GM21360 (cell line): ENCODE measurements at regions not wholly inside any gene's neighbourhood (a gene's known extent, or its start where the extent isn't known, plus 50 kb on each side); places are given as distances from the start of the nearest gene placed in this dataset.

ENCODE experiments used
- ATAC-seq: cut with Tn5 transposase; IDR thresholded peaks from one replicate; pipeline ENCODE4 v1.9.1; 2021; ENCODE audit warnings: mild to moderate bottlenecking, moderate library complexity; ENCODE audit not compliant: unreplicated experiment

DNA sequence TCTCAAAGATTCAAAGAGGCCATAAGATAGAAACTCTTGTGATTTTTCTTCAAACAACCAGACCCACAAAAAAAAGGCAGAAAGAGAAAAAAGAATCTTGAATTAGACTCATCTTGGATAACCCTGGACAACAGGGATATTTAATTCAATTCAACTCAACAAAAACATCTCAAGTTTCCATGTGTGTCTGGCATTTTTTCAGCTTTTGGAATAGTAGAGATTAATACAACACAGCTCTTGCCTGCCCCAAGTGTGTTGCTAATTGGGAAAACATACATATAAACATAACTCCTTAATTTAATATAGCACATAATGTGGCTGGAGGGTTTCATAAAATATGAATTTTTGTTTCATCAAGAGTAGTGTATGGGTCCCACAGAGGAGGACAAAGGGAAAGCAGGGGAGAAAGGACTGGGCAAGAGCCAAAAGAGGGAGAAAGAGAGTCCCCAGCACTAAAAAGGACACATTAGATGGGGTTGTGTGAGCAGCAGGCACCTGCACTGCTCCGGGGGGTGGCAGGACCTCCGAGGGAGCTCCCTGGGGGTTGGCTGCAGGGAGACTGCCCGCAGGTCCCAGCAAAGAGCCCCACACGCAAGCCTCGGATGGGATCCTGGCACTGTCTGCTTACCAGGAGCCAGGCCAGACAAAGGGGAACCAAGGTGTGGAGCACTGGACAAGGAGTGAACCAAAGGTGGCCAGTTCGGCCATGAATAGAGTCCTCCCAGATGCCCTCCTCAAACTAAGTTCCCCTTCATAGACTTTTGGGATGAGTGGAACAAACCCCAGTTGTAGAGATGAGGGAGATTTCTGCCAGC lies 65.6 kb upstream of the TMEM72 start:
- ATAC-seq: no peak

DNA sequence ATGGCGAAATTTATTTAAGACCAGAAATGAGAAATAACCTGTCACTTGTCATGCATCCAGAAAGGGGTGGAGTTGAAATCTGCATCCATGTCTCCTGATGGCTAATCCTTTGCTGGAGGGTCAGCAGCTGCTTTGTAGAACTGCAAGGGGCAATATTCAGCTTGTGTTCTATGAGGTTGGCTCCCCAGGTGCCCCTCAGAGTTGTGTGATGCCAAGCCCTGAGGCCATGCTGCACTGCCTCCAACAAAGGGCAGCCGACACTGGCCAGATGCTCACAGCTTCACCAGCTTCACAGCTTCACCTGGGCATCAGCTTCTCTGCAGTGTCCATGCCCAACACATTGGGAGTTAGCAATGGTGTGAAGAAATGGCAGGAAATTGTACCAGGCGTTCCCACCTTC lies 64.0 kb upstream of the TMEM72 start:
- no peak for ATAC-seq

DNA sequence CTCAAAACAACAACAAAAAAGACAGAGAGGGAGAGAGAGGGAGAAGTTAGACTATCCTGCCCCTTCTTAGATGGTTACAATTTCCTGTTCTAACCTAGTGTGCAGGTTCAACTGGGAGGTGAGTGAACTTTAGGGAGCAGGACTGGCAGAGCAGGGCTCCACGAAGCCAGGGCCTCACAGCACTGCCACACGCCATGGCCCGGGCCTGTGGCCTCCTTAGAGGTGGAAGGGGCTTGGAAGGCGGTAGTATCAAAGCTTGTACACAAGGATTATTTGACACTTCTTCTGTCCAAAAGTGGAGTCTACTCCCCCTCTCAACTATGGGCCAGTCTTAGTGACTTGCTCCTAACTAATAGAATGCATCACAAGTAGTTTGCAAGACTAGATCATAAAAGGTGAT lies 62.9 kb upstream of the TMEM72 start:
- ATAC-seq: no peak

DNA sequence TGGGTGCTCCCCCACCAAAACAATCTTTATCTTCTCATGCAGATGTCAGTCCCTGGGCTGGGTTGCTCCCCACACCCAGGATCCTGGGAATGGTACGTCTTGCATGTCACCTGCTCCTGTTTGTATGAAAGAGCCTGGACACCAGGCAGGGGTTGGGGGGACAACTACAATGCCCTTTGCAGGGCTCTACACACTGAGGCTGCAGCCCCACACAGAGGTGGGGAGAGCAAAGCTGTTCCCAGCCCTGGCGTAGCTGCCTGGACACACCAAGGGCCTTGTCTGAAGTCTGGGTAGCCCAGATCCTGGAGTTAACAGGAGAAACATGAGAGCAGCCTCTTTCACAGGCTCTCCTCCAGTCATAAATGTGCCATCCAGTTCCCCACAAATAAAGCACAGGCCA lies 61.2 kb upstream of the TMEM72 start:
- ATAC-seq: no peak

DNA sequence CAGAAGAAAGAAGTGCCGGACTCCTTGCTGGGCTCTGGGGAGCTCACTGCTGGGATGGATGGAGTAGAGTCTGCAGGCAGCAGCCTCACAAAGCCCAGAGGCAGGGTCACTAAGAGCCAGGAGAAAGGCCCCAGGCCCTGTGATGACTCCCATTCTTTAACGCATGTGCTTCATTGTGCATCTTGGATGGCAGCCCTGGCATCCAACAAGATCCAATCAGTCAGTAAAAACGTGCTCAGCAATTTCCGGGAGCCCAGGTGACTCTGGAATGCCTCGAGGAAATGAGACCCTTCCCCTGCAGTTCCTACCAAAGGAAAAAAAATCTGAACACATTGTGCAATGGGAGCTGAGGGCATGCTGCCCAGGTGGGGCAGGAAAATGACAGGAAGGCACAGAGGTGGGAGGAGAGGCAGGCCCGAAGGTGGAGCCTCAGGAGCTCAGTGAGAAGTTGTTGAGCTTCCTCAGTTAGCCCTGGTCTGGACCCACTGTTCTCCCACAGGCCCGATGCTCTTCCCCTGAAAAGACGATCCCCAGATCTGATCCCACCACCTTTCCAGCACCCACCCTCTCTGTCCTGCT lies 60.7 kb upstream of the TMEM72 start:
- ATAC-seq: no peak

DNA sequence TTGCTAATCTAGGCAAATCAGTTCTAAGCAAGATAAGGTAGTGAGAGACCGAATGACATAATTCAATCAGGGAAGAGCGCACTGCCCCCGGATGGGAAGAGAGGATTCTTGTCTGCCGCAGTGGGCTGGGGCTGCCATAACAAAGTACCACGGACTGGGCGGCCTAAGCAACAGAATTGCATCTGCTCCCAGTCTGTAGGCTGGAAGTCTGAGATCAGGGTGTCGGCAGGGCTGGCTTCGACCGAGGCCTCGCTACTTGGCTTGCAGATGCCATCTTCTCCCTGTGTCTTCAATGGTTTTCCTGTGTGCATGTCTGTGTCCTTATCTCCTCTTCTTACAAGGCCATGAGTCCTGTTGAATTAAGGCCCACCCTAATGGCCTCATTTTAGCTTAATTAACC lies 59.7 kb upstream of the TMEM72 start:
- ATAC-seq: no peak

DNA sequence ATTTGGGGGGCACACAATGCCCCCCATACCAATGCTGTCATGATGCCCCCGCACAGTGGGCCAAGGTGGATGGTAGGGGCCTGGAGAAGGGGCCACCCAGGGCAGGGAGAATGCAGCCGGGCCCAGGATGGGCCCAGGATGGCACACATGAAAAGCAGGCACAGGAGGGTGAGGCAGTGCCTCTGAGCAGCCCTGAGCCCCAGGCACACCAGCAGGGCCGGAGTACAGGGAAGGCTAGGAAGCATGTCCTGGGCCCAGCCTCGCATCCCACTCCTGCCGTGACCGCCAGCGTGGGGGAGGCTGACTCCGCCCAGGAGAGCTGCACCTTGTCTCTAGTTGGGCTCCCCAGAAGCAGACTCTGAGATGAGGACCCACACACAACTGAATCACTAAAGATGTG lies 59.3 kb upstream of the TMEM72 start:
- no peak for ATAC-seq

DNA sequence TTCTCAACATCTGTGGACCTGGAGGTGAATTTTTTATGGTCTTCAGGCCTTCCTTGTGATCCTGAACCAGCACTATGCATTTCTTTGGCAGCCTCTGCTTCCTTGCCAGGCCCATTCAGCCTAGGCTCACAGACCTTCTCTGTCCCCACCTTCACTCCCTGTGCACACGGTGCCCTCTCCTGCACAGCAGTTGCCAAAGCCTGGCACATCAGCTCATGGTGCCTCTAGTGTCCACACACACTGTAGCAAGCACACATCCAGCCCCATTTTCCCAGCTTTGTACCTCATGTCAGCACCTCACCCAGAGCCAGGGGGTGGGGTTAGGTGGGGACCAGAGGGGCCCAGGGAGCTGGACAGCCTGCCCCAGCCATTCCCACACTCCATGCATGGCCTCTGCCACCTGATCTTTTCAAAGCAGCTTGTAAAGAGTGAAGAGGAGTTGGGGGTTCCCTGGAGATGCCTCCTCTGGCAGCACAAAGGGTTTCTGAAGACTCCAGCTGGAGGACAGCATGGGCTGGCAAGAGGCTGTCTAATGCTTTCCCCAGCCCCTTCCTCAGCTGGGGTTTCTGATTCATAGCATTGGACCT lies 57.9 kb upstream of the TMEM72 start:
- ATAC-seq: no peak

DNA sequence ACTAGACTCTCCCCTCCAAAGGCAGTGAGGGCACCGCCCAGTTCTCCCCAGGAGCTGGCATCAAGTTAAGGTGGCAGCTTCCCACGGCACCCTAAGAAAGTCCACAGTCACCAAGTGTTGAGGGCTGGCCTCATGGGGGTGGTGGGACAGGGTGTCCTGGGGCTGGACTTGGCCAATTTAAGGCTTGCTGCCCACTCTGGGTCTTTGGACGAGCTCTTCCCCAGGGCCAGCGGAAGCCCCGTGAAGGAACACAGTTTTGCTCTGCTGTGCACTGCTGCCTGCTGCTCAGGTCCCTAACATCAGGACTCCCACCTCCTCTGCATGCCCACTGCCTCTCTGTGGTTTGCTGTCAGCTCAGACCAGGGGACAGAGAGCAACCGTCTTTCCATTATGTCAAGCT lies 57.3 kb upstream of the TMEM72 start:
- no peak for ATAC-seq

DNA sequence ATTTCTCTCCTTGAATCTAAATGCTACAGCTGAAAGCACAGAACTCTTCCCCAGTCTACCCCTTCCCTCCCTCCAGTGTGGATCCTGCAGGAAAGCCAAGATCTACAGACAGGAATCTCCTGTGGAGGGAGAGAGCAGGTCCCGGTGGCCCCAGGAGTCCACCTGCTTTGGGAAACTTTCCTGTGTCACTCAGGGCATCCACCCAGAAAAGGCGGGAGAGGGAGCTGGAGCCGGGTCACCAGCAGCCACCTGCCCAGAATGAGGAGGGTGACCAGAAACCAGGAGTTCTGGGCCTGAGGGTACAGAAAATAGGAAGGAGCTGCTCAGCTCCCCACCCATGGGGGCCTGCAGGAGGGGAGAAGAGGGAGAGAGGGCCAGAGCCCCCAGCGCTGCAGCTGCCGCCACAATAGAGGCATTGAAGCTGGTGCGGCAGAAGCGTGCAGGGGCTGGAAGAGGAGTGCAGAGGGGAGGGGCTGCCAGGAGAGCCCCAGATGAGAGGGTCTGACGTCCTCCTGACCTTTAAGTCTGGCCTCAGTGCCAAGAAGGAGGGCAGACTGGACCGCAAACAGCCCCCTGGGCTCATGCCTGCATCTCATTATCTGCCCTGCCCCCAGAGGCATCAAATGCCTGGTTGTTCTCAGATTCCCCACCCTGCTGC lies 56.3 kb upstream of the TMEM72 start:
- ATAC-seq: no peak

DNA sequence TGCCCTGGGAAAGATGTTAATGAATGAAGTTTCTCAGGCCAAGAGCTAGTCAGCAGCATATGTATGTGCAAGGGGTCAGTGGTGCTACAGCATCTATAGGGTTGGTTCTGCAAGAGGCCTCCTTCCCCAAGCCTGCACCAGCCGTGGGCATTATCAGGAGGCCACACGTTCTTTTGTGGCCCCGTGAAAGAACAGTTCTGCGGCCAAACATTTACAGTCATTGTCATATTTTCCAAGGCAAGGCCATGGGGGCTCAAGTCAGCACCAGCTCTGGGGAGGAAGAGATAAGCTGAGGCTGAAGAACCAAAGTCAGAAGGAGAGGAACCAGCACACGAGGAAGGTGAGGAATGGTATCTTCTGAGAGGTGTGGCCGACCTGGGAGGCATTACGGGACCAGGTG lies 54.4 kb upstream of the TMEM72 start:
- no peak for ATAC-seq

DNA sequence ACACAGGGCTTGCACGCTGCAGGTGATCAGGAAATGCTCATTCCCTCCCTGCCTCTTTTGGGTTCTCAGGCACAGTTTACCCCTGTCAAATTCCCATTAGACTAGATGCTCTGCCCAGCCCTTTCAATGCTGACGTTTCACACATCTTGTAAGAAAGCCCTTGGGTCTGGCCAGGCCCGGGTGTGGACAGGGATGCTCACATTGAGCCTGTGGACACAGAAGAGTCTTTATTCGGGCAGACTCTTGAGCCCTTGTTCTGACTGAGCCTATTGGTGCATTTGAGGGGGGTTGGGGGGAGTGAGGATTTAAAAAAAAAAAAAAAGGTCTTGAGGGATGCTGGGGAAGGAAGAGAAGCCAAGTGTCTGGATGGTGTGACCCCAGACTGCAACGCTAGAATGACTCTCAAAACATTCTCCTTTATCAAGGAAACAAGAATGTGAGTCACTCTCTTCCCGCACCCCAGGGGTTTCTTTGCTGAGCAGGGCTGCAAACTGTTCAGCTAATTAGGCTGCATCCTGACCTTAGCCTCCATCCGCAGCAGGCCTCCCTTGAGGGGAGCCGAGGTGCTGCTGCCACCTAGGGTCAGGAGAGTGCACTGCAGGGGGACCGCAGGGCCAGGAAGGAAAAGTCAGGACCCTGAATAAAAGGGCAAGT lies 53.6 kb upstream of the TMEM72 start:
- ATAC-seq: no peak

DNA sequence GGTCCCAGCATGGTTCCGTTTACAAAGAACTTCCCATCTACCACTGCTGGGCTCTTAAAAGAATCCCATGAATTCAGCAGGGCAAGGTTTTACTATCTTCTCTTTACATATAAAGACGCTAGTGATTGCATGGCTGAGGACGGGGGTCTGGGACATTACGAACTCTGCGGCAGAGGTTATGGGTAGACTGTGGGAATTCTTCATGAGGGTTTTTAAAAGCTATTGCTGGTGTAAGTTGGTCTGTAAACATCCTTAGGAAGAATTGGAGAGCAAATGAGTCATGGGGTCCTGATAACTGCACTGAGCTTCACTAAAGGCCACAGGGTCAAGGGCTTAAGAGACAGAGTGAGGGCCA lies 53.1 kb upstream of the TMEM72 start:
- ATAC-seq: no peak

DNA sequence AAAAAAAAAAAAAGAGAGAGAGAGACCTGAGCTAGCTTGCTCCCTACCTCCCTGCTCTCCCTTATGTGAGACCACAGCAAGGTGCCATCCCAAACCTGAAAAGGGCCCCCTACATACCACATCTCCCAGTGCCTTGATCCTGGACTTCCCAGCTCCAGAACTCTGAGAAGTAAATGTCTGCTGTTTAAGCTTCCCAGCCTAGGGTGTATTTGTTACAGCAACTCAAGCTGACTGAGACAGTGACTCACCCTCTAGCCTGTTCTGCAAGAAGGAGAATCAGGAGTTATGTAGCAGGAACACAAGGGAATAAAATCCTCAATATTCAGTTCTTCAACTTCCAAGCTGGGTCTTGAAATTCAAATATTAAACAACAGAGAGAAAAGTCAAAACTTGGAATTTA lies 52.1 kb upstream of the TMEM72 start:
- no peak for ATAC-seq

DNA sequence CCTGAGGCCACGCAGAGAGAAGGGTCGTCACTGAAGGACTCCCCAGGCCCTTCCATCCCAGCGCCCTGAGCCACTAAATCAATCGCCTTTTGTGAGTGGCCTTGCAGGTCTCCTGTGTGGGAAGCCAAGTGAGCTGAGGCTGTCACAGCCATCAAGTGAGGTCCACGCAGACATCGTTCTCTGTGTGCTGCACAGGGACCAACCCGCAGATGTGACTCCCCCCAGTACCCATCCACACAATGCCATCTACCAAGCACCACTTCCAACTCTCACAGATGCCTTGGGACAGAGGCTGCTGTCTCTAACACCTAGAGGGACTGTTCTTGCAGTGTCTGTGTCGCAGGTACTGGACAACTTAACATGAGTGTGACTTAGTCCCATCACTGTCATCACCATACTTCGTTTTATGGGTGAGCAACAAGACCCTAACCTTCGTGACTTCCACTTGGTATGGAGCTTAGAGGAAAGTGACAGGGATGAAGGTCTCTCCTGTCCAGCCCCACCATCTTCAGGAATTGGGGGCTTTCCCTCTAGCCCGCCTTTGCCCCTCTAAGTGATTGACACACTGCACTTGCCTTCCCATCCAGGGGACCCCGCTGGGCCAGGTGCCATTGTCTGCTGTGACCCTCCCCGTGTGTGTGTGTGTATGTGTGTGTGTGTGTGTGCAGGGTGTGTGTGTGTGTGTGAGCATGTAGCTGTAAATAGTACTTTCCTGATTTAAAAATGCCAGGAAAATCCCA lies 51.4 kb upstream of the TMEM72 start:
- no peak for ATAC-seq

DNA sequence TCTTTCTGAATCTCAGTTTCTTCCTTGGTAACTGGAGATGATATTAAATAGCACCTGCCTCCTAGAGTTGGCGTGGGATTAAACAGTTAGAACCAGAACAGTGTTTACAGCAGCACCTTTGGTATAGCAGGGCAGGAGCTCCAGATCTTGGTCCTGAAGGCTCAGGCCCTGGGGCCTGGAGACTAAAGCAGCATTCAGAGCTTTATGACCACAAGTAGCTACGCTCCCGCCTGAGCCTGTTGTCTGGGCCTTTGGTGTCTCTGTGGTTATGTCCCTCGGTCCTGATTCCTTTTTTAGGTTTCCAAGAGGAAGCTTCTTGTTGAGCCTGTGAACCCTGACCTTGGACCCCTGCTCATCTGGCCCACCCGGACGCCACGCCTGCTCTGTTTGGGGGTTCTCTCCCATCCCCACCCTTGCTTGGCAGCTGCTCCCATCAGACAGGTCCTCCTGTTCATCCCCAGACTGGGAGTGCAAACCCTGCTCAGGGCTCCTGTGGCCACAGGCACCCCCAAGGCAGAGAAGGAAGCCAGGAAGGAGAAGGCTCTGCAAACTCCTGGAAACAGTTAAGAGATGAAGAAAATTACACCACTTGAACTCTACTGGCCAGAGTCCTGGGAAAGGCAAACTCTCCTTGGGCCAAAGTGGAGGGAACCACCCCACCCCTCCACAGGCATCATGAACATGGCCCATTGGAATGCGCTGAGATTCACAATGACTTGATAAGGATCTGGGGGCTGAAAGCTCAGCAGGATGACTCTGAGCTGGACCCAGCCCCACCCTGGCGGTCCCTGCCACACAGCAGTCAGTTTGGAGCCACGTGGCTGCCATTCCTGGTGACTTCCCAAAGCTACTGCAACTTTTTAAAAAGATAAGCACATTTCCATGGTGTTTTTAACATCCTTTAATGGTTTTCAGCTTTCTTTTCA lies 50.1 kb upstream of the TMEM72 start:
- no peak for ATAC-seq
